ENCODE measurements at regions not wholly inside any gene's neighbourhood (a gene's known extent, or its start where the extent isn't known, plus 50 kb on each side); places are given as distances from the start of the nearest gene placed in this dataset.

DNA sequence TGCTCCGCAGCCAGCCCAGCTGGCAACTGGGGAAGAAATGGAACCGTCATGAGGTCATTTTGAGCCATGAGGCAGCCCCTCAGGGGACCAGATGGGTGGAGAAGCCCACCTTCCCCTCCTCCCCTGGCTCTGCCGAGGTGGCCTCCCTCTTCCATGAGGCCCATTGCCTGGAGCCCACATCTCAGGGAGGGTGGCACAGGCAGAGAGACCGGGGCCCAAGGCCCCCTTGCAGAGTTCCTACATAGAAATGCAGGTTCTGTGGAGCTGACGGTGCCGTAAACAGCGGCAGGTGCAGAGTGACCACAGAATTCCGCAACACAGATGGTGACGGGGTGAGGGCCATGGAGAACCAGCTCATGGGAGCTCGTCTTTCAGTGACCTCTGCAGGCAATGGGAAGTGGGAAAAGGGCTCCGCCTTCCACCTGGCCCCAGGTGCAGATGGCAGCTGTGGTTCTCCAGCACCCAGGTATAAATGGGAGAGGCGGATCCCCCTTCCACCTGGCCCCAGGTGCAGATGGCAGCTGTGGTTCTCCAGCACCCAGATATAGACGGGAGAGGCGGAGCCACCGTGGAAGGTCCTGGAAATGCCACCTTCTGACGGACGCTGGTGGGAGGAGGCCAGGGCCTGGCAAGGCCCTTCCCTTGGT, 765.4 kb downstream of the BRD1 start:
- TF ChIP-seq ZFP3 (CRISPR knock-in tag; IDR thresholded peaks at IDR 0.05) = no peak
- TF ChIP-seq OSR1 (CRISPR knock-in tag; IDR thresholded peaks at IDR 0.05) = no peak
- TF ChIP-seq ISL1 (CRISPR knock-in tag; IDR thresholded peaks at IDR 0.05) = no peak
- TF ChIP-seq, protein P1, sequence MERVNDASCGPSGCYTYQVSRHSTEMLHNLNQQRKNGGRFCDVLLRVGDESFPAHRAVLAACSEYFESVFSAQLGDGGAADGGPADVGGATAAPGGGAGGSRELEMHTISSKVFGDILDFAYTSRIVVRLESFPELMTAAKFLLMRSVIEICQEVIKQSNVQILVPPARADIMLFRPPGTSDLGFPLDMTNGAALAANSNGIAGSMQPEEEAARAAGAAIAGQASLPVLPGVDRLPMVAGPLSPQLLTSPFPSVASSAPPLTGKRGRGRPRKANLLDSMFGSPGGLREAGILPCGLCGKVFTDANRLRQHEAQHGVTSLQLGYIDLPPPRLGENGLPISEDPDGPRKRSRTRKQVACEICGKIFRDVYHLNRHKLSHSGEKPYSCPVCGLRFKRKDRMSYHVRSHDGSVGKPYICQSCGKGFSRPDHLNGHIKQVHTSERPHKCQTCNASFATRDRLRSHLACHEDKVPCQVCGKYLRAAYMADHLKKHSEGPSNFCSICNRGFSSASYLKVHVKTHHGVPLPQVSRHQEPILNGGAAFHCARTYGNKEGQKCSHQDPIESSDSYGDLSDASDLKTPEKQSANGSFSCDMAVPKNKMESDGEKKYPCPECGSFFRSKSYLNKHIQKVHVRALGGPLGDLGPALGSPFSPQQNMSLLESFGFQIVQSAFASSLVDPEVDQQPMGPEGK (CRISPR knock-in tag; IDR thresholded peaks at IDR 0.05; ENCODE audit: borderline replicate concordance) = no peak
- TF ChIP-seq TOX (CRISPR knock-in tag; IDR thresholded peaks at IDR 0.05; ENCODE audit: borderline replicate concordance) = no peak
- TF ChIP-seq ARNTL (CRISPR knock-in tag; IDR thresholded peaks at IDR 0.05; ENCODE audit: borderline replicate concordance, low read depth) = no peak
- no peak for TF ChIP-seq ESRRG (CRISPR knock-in tag; IDR thresholded peaks at IDR 0.05)
- TF ChIP-seq, protein P2, sequence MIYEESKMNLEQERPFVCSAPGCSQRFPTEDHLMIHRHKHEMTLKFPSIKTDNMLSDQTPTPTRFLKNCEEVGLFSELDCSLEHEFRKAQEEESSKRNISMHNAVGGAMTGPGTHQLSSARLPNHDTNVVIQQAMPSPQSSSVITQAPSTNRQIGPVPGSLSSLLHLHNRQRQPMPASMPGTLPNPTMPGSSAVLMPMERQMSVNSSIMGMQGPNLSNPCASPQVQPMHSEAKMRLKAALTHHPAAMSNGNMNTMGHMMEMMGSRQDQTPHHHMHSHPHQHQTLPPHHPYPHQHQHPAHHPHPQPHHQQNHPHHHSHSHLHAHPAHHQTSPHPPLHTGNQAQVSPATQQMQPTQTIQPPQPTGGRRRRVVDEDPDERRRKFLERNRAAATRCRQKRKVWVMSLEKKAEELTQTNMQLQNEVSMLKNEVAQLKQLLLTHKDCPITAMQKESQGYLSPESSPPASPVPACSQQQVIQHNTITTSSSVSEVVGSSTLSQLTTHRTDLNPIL (CRISPR knock-in tag; IDR thresholded peaks at IDR 0.05; ENCODE audit: low read depth) = no peak
- no peak for TF ChIP-seq GLIS3 (CRISPR knock-in tag; IDR thresholded peaks at IDR 0.05)

All from SK-N-SH treated with all-trans-retinoic acid at 6 μM for 48 hours (cell line).